ENCODE measurements at regions not wholly inside any gene's neighbourhood (a gene's known extent, or its start where the extent isn't known, plus 50 kb on each side); places are given as distances from the start of the nearest gene placed in this dataset.

GRCh38 chr4:44046491-44046890 is 402.1 kb downstream of the KCTD8 start:
- TF ChIP-seq, protein P1, sequence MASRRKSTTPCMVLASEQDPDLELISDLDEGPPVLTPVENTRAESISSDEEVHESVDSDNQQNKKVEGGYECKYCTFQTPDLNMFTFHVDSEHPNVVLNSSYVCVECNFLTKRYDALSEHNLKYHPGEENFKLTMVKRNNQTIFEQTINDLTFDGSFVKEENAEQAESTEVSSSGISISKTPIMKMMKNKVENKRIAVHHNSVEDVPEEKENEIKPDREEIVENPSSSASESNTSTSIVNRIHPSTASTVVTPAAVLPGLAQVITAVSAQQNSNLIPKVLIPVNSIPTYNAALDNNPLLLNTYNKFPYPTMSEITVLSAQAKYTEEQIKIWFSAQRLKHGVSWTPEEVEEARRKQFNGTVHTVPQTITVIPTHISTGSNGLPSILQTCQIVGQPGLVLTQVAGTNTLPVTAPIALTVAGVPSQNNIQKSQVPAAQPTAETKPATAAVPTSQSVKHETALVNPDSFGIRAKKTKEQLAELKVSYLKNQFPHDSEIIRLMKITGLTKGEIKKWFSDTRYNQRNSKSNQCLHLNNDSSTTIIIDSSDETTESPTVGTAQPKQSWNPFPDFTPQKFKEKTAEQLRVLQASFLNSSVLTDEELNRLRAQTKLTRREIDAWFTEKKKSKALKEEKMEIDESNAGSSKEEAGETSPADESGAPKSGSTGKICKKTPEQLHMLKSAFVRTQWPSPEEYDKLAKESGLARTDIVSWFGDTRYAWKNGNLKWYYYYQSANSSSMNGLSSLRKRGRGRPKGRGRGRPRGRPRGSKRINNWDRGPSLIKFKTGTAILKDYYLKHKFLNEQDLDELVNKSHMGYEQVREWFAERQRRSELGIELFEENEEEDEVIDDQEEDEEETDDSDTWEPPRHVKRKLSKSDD (conservative IDR thresholded peaks at IDR 0.05; ENCODE audit: low read length): no peak
- TF ChIP-seq, protein P2, sequence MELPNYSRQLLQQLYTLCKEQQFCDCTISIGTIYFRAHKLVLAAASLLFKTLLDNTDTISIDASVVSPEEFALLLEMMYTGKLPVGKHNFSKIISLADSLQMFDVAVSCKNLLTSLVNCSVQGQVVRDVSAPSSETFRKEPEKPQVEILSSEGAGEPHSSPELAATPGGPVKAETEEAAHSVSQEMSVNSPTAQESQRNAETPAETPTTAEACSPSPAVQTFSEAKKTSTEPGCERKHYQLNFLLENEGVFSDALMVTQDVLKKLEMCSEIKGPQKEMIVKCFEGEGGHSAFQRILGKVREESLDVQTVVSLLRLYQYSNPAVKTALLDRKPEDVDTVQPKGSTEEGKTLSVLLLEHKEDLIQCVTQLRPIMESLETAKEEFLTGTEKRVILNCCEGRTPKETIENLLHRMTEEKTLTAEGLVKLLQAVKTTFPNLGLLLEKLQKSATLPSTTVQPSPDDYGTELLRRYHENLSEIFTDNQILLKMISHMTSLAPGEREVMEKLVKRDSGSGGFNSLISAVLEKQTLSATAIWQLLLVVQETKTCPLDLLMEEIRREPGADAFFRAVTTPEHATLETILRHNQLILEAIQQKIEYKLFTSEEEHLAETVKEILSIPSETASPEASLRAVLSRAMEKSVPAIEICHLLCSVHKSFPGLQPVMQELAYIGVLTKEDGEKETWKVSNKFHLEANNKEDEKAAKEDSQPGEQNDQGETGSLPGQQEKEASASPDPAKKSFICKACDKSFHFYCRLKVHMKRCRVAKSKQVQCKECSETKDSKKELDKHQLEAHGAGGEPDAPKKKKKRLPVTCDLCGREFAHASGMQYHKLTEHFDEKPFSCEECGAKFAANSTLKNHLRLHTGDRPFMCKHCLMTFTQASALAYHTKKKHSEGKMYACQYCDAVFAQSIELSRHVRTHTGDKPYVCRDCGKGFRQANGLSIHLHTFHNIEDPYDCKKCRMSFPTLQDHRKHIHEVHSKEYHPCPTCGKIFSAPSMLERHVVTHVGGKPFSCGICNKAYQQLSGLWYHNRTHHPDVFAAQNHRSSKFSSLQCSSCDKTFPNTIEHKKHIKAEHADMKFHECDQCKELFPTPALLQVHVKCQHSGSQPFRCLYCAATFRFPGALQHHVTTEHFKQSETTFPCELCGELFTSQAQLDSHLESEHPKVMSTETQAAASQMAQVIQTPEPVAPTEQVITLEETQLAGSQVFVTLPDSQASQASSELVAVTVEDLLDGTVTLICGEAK (IDR thresholded peaks at IDR 0.05): no peak
- TF ChIP-seq, protein P2 (CRISPR knock-in tag; IDR thresholded peaks at IDR 0.05): no peak
- TF ChIP-seq RAD21 (CRISPR knock-in tag; conservative IDR thresholded peaks at IDR 0.05 in 1 of 2, IDR thresholded peaks at IDR 0.05 in 1 of 2): no peak
- no peak for TF ChIP-seq DACH1 (IDR thresholded peaks at IDR 0.05; ENCODE audit: partially characterized antibody)
- TF ChIP-seq ARID1B (IDR thresholded peaks at IDR 0.05): no peak
- TF ChIP-seq HDAC2 (IDR thresholded peaks at IDR 0.05): no peak
- TF ChIP-seq ELF1 (tag; IDR thresholded peaks at IDR 0.05): no peak
